Astrocyte (in vitro differentiated cells and primary cell): ENCODE measurements at regions not wholly inside any gene's neighbourhood (a gene's known extent, or its start where the extent isn't known, plus 50 kb on each side); places are given as distances from the start of the nearest gene placed in this dataset.

Source experiments
- DNase-seq: peaks from one replicate; pipeline ENCODE4 v3.0.0-alpha.2; 2010; ENCODE audit warnings: low read depth
- FAIRE-seq: peaks from 2 replicates; lab custom pipeline; 2011; peaks lifted over from hg19 to GRCh38; lab: Jason Lieb, UNC
- H2AFZ ChIP-seq: 2 replicates; pipeline ENCODE4 v1.6.0; 2012; ENCODE audit warnings: low read depth, low read length, inconsistent platforms
- H3K27ac ChIP-seq: 2 replicates; pipeline ENCODE4 v1.5.1; 2011; ENCODE audit warnings: low read depth, low read length, inconsistent platforms
- H3K27me3 ChIP-seq: 2 replicates; pipeline ENCODE4 v1.6.0; 2011; ENCODE audit warnings: low read length, inconsistent platforms; ENCODE audit not compliant: insufficient read depth
- H3K36me3 ChIP-seq: 2 replicates; pipeline ENCODE4 v1.5.1; 2011; ENCODE audit warnings: low read length, inconsistent platforms; ENCODE audit not compliant: insufficient read depth
- H3K4me1 ChIP-seq: 2 replicates; pipeline ENCODE4 v1.5.1; 2011; ENCODE audit warnings: low read length, inconsistent platforms; ENCODE audit not compliant: insufficient read depth
- H3K4me2 ChIP-seq: 2 replicates; pipeline ENCODE4 v1.6.0; 2012; ENCODE audit warnings: low read length, inconsistent platforms
- H3K4me3 ChIP-seq: 2 replicates; pipeline ENCODE4 v1.5.1; 2011; ENCODE audit warnings: low read depth, mild to moderate bottlenecking, low read length, inconsistent platforms; ENCODE audit not compliant: insufficient read depth
- H3K79me2 ChIP-seq: 2 replicates; pipeline ENCODE4 v1.6.0; 2012; ENCODE audit warnings: mild to moderate bottlenecking, low read length, inconsistent platforms; ENCODE audit not compliant: insufficient read depth
- H3K9ac ChIP-seq: 2 replicates; pipeline ENCODE4 v1.6.0; 2012; ENCODE audit warnings: mild to moderate bottlenecking, low read length, inconsistent platforms
- H3K9me3 ChIP-seq: 2 replicates; pipeline ENCODE4 v1.5.1; 2012; ENCODE audit warnings: low read depth, mild to moderate bottlenecking, low read length, inconsistent platforms; ENCODE audit not compliant: insufficient read depth
- H4K20me1 ChIP-seq: 2 replicates; pipeline ENCODE4 v1.6.0; 2012; ENCODE audit warnings: low read length, inconsistent platforms; ENCODE audit not compliant: insufficient read depth
- H3K27ac Mint-ChIP-seq: one replicate; pipeline ENCODE4 v1.8.0; 2021; ENCODE audit warnings: mild to moderate bottlenecking, mixed read lengths; ENCODE audit not compliant: unreplicated experiment
- H3K27me3 Mint-ChIP-seq: one replicate; pipeline ENCODE4 v1.8.0; 2021; ENCODE audit warnings: low read depth, mixed read lengths; ENCODE audit not compliant: unreplicated experiment
- H3K36me3 Mint-ChIP-seq: one replicate; pipeline ENCODE4 v1.8.0; 2021; ENCODE audit warnings: low read depth, mixed read lengths; ENCODE audit not compliant: unreplicated experiment
- H3K4me1 Mint-ChIP-seq: one replicate; pipeline ENCODE4 v1.8.0; 2021; ENCODE audit warnings: low read depth, mixed read lengths; ENCODE audit not compliant: unreplicated experiment
- H3K4me3 Mint-ChIP-seq: one replicate; pipeline ENCODE4 v1.8.0; 2021; ENCODE audit warnings: mild to moderate bottlenecking, moderate library complexity, mixed read lengths; ENCODE audit not compliant: unreplicated experiment
- H3K9me3 Mint-ChIP-seq: one replicate; pipeline ENCODE4 v1.8.0; 2021; ENCODE audit warnings: mild to moderate bottlenecking, mixed read lengths; ENCODE audit not compliant: unreplicated experiment
- CTCF ChIP-seq: IDR thresholded peaks from 2 replicates; pipeline ENCODE4 v1.5.1; 2011; ENCODE audit warnings: low read depth, mild to moderate bottlenecking, inconsistent platforms, low read length, moderate library complexity; ENCODE audit not compliant: insufficient read depth
- EZH2 ChIP-seq: IDR thresholded peaks from 2 replicates; pipeline ENCODE4 v1.6.1; 2012; ENCODE audit warnings: mild to moderate bottlenecking, low read length, inconsistent platforms; ENCODE audit not compliant: insufficient read depth

DNA sequence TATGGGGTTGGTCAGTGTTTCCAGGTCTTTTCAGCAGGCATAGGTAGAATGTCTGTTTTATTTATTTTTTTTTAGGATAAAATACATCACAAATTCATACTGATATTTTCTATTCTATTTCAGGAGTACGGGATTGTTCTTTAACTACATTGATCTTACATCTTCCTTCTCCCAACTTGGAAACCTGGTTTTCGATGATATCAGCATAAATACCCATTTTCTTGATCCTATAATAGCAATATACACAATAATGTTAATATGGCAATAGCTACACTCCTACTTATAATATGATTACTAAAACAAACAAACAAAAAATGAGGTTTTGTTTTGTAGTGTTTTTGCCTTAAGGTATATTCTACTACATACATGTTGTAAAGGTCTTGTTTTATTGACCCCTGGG, 962.4 kb upstream of the GOT2 start:
- no peak overlapping the region for H3K27ac Mint-ChIP-seq

DNA sequence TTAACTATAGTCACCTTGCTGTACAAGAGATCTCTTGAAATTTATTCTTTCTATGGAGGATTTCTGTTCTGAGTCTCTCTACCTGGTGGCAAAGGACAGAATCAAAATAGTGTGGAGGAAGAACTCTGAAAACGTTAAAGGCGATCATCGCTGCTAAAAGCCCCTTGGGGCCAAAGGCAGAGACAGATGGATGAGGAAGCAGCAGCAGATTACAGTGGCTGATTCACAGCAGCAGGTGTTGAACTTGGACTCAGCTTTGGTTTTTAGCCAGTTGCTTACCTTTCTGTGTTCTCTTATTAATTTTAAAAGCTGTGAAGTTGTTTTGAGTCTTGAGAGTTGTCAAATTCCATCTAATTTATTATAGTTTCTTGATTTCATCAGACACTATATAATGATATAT, 956.1 kb upstream of the GOT2 start:
- TF ChIP-seq EZH2 (no peak), CTCF (no peak)
- Mint-ChIP-seq H3K4me3 (no peak overlapping the region), H3K4me1 (peaks cover 1% of the 10 kb centered on the region), H3K9me3 (peaks cover 14% of the 10 kb centered on the region), H3K27ac (no peak overlapping the region), H3K36me3 (no peaks in the 10 kb centered on the region), H3K27me3 (no peaks in the 10 kb centered on the region)
- Histone ChIP-seq H3K9me3 (peaks cover 3% of the 10 kb centered on the region), H3K27me3 (no peaks in the 10 kb centered on the region), H4K20me1 (no peaks in the 10 kb centered on the region), H2AFZ (no peak overlapping the region), H3K36me3 (no peaks in the 10 kb centered on the region), H3K27ac (no peak overlapping the region), H3K4me1 (no peaks in the 10 kb centered on the region), H3K9ac (no peak overlapping the region), H3K79me2 (no peaks in the 10 kb centered on the region), H3K4me3 (no peak overlapping the region), H3K4me2 (no peak overlapping the region)
- DNase-seq, result no peak
- FAIRE-seq, result no peak

More for the DNA sequence above, 962.4 kb upstream of the GOT2 start:
- H3K9ac ChIP-seq, result no peak overlapping the region
- TF ChIP-seq EZH2 (no peak), CTCF (no peak)
- peaks cover 6% of the 10 kb centered on the region for H3K4me1 ChIP-seq
- no peaks in the 10 kb centered on the region for H3K9me3 ChIP-seq
- no peak overlapping the region for H3K27ac ChIP-seq
- no peak overlapping the region for H3K4me2 ChIP-seq
- no peak overlapping the region for H3K4me3 Mint-ChIP-seq
- no peaks in the 10 kb centered on the region for H3K36me3 Mint-ChIP-seq
- H2AFZ ChIP-seq, result no peak overlapping the region
- no peaks in the 10 kb centered on the region for H3K27me3 Mint-ChIP-seq
- DNase-seq (no peak), FAIRE-seq (no peak)
- no peaks in the 10 kb centered on the region for H3K79me2 ChIP-seq
- H3K36me3 ChIP-seq, result no peaks in the 10 kb centered on the region
- H3K9me3 Mint-ChIP-seq, result peaks cover 2% of the 10 kb centered on the region
- no peak overlapping the region for H3K4me3 ChIP-seq
- peaks cover 3% of the 10 kb centered on the region for H3K4me1 Mint-ChIP-seq
- no peaks in the 10 kb centered on the region for H4K20me1 ChIP-seq
- H3K27me3 ChIP-seq, result no peaks in the 10 kb centered on the region

DNA sequence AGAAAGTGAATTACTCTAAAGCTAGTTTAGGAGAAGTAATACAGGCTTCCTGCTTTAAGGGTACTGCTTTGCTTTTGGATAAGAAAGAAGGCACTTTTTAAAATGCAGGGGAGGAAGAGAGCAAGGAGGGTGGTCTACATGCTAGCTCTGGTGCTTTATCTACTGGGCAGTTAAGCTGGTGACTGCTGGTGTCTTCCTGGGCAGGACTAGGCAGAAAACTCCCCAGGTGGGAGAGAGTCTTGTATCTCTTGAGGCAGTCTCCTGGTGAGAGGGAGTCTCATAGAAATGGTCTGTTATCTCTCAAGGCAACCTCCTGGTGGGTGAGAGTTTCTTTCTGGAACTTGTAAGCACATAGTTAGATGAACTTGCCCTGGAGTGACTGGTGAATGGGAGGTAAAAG, 953.9 kb upstream of the GOT2 start:
- Mint-ChIP-seq H3K36me3 (no peaks in the 10 kb centered on the region), H3K4me1 (peaks cover 4% of the 10 kb centered on the region), H3K4me3 (no peak overlapping the region), H3K9me3 (peaks cover 17% of the 10 kb centered on the region), H3K27ac (no peak overlapping the region), H3K27me3 (no peaks in the 10 kb centered on the region)
- H3K79me2 ChIP-seq, result no peaks in the 10 kb centered on the region
- FAIRE-seq (peak; percentile 5), DNase-seq (no peak)
- no peak overlapping the region for H2AFZ ChIP-seq
- H3K4me3 ChIP-seq, result no peak overlapping the region
- H3K9ac ChIP-seq, result no peak overlapping the region
- H4K20me1 ChIP-seq, result no peaks in the 10 kb centered on the region
- peaks cover 3% of the 10 kb centered on the region for H3K9me3 ChIP-seq
- no peaks in the 10 kb centered on the region for H3K36me3 ChIP-seq
- H3K4me2 ChIP-seq, result no peak overlapping the region
- TF ChIP-seq EZH2, result no peak
- no peak for TF ChIP-seq CTCF
- H3K27ac ChIP-seq, result no peak overlapping the region
- H3K27me3 ChIP-seq, result no peaks in the 10 kb centered on the region
- H3K4me1 ChIP-seq, result no peaks in the 10 kb centered on the region
